GM19467 (cell line): ENCODE measurements at regions not wholly inside any gene's neighbourhood (a gene's known extent, or its start where the extent isn't known, plus 50 kb on each side); places are given as distances from the start of the nearest gene placed in this dataset.

ENCODE experiments used
- ATAC-seq: cut with Tn5 transposase; IDR thresholded peaks from one replicate; pipeline ENCODE4 v1.9.1; 2021; ENCODE audit warnings: mild to moderate bottlenecking, moderate library complexity; ENCODE audit not compliant: unreplicated experiment

DNA sequence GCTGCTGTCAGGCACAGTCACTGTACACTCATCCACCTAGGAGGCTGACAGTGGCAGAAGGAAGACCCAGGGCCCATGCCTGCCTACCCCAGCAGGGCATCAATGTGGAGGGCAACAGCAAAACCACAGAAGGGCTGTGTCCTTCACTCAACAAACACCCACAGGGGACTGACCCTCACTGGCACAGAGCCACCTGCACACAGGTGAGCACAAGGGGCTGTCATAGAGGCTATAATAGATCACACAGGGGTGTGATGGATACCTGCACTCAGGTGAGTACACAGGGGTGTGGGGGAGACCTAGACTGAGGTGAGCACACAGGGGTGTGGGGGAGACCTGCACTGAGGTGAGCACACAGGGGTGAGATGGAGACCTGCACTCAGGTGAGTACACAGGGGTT is 132.8 kb upstream of the TCERG1L start:
- no peak for ATAC-seq

DNA sequence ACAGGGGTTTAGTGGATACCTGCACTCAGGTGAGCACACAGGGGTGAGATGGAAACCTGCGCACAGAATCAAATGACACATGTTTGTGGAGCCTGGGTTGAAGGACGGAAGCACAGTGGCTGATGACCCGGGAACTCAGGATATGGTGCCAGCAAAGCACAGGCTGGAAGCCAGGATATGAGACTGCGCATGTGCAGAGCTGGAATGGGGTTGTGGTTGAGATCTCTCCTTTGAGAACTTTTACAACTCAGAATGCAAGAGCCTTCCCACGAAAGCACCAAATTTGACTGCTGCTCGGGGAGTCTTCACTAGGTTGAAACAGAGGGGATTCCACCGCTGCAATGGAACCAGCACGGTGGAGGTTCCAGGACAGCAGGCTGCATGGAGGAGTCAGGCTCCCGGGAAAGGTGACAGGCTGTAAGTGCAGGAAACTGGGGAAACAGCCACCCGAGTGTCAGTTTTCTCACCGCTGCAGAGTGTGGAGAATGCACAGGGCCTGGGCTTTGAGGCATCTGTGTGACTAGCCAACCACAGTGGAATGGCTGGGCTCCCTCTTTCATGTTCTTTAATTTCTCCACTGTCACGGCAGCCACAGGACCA is 133.4 kb upstream of the TCERG1L start:
- ATAC-seq: no peak

DNA sequence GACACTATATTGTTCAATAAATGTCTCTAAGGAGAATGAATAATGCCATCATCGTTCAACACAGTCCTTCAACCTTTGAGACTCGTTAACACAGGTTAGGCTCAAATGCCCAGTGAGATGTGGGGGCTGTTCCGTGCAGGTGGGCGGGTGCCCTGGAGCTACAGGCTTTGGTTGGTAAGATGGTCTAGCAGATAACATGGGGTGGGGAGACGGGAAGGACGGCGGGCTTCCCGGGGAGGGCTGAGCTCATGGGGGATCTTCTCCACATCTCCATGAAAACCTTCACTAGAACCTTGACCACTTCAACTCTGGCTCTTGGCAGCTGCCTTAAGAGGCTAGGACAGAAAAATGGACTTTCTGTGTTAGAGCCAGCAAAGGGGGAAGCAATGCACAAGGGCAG is 134.1 kb upstream of the TCERG1L start:
- no peak for ATAC-seq

DNA sequence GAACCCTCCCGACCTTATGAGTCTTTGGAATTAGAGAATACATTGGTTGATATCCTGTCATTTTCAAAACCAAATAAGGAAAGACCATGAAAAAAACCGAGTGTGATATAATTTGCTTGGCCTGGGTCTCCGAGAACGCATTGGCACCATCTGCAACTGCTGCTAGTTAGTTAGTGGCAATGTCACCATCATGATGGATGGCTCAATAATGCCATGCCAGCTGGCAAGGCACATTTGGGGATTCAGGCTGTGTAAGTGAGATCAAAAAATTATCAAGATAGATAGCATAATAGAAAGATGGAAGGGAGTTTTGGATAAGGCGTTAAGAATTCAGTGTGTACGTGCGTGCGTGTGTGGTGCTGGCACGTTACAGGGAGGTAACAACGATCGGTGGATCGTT is 134.7 kb upstream of the TCERG1L start:
- no peak for ATAC-seq

DNA sequence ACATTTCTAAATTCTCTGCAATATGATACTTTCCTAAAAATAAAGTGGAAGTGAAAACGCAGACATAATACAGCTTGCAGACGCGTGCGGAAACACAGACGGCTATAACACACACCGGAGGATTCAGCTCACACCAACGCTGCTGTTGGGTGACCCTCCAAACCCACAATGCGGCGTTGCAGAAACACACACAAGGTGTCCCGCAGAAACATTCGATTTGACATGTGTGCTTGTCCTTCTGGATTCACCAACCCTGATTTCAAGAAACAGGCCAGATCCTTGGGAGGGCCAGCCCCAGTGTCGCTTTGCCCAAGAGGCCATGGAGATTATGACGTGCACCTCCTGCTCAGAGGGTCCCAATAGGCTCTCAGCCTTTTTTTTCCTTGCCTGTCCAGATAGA is 136.7 kb upstream of the TCERG1L start:
- no peak for ATAC-seq

DNA sequence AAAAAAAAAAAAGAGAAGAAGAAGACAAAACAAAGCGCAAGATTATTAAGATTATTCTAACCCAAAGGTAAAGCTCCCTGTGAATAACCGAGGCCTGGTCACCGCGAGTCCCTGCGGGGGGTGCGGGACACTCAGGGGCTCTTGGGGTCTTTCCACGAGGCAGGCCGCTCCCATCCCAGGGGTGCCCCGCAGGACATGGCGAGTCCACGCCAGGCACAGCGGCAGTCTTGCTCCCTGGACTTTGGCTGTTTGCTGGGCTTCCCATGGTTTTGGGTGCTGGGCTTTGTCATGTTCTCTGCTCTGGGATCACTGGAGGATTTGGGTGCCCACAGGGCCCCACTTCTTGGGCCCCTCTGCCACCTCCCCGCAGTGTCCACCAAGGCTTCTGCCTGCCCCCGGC is 137.4 kb upstream of the TCERG1L start:
- ATAC-seq: no peak

DNA sequence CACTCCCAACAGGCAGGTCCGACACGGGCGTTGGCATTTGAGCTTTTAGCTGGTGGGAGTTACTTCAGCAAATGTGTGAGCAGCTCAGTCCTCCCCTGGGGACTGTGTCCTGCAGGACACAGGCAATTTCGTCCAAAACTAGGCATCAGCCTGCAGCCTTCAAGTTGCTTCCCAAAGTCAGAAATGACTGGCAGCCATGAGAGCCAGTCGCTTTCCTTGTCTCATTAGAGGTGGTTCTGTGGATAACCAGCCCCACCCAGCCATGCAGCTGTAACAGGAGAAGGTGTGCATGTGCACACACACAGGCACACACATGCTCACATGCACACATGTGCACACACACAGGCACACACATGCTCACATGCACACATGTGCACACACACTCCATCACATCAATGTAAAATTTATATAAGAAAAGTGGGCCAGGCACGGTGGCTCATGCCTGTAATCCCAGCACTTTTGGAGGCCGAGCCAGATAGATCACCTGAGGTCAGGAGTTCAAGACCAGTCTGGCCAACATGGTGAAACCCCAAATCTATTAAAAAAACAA is 138.8 kb upstream of the TCERG1L start:
- no peak for ATAC-seq

DNA sequence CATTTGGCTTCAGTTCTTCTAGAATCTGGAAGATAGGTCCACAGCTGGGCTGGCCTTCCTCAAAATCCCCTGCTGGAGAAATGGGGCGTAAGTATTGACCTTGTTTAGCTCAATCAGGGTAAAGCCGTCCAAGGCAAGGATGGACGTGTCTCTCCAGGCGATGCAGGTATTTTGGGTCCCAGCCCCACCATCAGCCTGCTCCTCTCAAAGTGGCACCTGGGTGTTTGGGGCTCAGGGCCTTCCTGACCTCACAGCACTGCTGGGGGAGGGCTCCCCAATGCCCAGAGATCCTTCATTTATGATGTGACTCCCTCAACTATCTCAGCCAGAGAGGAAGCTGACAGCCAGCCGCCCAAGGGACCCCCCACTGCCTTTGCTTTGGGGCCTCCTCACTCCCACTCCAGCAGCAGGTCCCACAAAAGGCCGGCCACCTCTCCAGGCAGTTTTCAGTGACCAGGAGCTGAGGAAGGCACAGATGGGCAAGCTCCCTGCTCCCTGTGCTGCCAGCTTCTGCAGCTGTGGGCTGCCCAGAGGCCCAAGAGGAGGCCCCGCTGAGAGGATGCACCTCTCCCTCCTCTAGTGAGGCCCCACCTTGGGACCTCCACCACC is 140.0 kb upstream of the TCERG1L start:
- ATAC-seq: no peak

DNA sequence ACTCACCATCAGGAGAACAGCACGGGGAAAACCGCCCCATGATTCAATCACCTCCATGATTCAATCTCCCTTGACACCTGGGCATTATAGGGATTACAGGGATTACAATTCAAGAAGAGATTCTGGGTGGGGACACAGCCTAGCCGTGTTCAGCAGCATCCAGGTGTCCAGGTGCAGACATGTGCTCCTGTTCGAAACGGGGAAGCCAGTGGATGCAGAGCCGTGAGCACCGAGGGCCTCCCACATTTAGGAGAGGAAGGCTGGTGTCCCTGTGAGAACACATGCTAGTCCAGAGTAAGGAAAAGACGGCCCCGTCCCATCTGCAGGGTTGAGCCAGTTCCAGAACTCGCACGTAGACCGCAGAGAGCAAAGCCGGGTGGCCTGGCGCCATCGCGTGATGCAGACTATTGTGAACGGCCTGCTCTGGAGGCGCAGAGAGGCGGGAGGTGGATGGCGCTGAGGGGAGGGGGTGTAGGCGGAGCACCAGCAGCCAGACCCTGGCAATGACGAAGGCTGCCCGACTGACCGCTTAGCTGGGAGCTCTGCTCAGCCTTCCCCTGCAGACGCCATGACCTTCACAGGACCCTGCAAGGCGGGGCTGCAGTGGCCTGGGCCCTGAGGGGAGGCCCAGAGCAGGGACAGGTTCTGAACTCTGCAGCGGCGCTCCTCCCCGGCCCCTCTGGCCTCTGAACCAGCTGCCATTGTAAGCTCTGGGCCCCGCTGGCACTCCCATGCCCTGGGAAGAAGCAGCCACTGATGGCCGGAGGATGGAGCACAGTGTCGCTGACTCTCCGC is 141.6 kb upstream of the TCERG1L start:
- ATAC-seq: no peak

DNA sequence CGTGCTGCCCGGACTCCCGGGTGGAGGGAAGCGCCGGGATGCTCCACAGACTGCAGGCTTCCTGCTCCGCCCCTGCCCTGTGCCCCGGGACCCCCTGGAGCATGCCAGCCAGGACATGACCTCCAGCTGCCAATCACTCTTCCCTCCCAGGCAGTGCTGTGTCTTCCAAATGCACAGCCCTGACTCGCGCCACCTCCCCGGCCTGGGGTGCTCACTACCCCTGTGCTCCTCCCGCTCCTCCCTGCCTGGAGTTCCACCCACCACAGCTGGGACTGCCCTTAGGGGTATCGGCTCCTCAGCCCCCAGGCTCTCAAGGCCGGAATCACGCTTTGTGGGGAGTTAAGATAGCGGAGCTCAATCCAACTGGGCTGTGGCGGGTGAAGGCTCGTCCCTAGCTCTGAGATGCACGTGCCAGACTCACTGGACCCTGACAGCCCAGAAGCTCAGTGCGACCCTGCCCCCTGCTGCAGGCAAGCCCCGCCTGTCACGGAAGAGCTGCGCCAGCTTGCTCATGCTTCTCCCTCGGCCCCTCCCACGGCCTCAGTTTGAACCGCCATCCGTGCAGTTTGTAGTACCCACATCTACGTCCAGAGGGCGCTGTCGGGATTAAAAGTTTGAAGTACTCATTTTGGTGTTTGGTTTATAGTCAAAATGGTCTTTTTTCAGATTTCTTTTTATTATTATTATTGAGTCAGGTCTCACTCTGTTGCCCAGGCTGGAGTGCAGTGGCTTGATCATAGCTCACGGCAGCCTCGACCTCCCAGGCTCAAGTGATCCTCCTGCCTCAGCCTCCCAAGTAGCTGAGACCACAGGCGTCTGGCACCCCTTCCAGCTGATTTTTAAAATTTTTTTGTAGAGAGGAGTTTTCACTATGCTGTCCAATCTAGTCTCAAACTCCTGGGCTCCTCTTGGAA is 142.5 kb upstream of the TCERG1L start:
- no peak for ATAC-seq

DNA sequence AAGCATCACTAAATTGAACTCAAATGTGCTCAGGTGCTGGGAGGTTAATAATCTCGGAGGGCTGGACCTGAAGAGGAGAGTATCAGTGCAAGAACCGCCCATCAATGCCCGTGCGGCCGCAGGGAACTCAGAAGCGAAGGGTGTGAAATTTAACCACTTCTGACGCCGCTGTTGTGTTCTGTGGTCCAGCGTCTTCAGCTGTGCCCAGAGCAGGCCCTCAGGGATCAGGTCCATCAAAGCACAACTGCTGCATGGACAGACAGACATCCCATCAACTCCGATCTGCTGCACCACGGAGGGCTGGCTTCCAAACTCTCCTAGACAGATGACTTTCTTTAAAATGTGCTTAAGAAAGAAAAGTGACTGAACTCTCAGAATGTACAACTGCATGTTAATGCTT is 144.9 kb upstream of the TCERG1L start:
- no peak for ATAC-seq

DNA sequence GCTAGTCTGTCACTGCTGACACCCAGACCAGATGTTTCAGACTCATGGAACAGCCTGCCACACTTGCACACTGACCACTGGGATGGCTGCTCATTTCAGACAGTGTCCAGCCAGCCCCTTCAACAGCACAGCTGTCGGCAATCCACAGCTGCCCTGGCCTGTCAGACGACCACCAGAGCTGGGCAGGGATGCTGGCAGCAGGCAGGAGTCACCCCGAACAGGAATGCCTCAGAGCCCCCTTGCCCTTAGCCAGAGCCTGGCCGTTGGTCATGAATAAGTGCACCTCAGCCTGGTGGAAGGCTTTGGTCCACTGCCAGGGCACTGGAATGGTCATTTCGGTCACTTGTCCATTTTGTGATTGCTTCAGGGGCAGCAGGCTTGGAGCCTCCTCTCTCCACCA is 149.6 kb upstream of the TCERG1L start:
- no peak for ATAC-seq

DNA sequence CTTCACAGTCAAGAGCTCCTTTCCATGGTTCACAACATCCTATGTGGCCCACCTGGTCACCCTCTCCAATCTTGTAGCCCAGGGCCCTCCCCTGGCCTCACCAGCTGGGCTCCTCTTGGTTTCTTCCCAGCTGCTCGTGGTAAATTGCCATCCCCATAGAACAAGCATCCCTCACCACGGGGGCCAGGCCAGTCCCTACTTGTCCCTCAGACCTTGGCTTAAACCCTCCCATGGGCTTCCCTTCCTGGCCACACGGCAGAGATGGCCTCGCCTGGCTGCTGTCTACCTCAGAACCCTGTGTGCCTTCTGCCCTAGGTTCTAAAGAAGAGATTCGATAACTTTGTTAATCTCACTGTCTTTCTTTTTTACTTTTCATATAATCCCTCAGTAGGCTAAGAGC is 153.3 kb upstream of the TCERG1L start:
- ATAC-seq: no peak

DNA sequence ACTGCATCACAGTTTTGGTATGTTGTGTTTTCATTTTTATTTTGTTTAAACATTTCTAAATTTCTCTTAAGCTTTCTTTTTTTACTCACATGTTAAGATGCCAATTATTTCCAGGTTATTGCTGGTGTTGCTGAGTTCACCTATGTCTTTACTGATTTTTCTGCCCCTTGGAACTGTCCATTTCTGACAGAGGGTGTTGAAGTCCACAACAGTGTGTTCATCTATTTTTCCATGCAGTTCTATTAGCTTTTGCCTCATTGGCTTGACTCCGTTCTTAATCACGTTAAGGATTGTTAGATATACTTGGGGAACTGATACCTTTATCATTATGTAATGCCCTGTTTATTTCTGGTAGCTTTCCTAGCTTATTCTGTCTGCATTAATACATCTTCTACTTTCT is 158.0 kb upstream of the TCERG1L start:
- ATAC-seq: no peak

DNA sequence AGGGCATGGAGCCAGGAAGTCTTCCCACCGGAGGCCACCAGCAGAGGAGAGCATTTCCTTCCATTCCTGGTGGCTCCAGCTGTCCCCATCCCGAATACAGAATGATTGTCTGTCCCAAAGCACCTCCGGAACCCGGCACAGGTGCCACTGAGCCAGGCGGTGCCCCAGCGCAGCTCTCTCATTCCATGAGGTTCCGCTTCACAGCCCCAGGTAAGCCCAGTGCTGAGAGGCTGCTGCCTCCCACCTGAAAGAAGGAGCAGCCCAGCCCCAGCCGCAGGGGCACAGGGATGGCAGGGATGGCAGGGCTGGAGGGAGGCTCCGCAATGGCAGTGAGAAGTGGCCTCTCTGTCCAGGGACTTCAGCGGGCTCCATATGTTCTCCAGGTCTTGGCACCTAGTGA is 162.1 kb upstream of the TCERG1L start:
- no peak for ATAC-seq

DNA sequence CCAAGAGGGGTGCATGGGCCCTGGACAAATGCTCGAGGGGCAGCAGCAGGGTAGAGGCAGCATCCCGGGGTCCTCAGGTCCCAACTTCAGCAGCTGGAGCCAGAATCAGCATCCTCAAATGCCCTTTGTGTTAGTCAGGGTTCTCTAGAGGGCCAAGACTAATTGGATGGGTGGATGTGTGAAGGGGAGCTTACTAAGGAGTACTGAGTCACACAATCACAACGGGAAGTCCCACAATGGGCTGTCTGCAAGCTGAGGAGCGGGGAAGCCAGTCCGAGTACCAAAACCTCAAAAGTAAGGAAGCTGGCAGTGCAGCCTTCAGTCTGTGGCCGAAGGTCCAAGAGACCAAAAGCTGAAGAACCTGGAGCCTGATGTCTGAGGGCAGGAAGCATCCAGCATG is 162.9 kb upstream of the TCERG1L start:
- no peak for ATAC-seq

DNA sequence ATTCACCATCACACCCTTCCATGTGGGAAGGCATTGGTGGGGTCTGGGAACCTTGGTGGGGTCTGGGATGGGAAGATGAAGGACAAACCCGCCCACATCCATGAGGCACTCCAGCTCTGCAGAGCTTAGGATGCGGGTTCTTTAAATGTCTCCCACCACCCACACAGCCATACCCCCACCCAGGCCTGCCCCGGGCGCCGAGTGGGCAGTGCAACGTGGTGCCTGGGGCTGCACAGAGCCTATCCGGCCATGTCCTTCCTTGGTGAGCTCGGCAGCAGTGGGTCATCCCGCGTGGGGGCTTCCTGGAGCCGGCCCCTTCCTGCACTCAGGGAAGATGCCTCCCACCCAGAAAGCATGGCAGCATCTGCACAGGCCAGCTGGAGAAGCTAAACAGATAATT is 163.5 kb upstream of the TCERG1L start:
- ATAC-seq: no peak

DNA sequence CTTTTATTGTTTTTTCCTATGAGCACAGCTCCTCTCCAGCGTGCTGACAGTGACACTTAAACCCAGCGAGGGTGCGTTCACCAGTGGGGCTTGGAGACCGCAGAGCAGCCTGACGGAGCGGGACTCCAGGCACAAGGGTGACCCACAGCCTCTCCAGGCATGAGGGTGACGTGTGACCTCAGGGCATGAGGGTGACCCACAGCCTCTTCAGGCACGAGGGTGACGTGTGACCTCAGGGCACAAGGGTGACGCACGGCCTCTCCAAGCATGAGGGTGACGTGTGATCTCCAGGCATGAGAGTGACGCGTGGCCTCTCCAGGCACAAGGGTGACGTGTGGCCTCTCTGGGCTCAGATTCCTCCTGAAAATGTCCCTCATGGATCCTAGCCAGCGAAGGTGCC is 164.3 kb upstream of the TCERG1L start:
- ATAC-seq: no peak

DNA sequence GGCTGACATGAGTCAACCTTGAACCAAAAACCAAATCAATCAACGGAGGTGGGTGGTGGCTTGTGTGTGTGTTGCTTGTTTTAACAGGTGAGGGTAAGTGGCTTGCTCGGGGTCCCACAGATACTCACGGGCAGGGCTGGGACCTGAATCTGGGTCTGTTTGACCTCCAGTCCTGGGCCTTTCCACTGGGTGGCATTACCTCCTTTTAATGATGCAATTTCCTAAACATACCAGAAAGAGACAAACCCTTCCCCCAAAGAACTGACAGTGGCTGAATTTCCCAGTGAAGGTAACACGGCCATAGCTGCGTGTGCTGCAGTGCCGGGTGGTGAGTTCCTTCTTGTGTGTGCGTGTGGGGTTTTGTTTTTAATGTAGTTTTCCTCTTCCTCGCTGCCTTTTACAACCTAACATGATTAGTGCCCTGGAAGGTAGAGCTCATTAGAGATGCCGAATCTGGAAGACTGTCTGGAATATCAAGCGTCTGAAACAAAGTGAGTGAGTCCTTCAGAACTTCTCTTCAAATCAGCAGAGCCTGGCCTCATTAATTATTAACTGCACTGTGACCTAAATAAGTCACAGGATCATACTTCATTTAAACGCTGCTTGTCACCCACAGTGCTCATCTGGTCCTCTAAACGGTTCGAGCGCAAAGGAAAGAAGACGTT is 166.1 kb upstream of the TCERG1L start:
- ATAC-seq: no peak

DNA sequence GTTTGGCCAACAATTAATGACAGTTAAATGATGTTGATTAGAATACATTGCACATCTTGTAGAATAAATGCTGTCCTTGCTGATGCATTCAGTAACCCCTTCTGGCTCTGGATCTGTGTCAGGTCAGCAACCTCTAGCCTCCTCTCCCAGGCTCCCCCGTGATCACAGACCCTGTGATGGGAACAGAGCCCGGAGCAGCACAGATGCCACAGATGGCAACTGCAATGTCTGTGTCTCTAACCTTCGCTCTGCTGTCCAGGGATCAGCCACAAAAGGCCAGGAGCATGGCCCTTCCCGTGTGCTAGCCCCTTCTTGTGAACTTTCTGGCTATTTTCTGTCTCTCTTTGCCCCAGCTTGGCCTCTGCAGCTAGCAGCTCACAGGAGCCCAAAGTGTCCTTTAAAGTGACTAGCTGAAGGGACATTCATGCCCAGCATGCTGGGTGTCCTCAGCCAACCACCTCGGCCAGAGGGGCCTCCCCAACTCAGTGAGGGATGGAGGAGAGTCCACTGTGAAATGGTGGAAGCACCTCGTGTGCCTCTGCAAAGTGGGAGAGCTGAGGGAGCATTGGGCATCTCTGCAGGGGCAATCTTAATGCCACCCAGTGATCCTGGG is 167.0 kb upstream of the TCERG1L start:
- ATAC-seq: no peak
